ENCODE measurements at regions not wholly inside any gene's neighbourhood (a gene's known extent, or its start where the extent isn't known, plus 50 kb on each side); places are given as distances from the start of the nearest gene placed in this dataset.
"Not testable (repeated sequence)": the region's sequence is repeated elsewhere in the genome, so short reads cannot be mapped to it uniquely, and the experiment has no call there.

GRCh38 chr5:119299242-119299614, 56.6 kb upstream of the TNFAIP8 start:
- not testable (repeated sequence) for DNase-seq

DNA sequence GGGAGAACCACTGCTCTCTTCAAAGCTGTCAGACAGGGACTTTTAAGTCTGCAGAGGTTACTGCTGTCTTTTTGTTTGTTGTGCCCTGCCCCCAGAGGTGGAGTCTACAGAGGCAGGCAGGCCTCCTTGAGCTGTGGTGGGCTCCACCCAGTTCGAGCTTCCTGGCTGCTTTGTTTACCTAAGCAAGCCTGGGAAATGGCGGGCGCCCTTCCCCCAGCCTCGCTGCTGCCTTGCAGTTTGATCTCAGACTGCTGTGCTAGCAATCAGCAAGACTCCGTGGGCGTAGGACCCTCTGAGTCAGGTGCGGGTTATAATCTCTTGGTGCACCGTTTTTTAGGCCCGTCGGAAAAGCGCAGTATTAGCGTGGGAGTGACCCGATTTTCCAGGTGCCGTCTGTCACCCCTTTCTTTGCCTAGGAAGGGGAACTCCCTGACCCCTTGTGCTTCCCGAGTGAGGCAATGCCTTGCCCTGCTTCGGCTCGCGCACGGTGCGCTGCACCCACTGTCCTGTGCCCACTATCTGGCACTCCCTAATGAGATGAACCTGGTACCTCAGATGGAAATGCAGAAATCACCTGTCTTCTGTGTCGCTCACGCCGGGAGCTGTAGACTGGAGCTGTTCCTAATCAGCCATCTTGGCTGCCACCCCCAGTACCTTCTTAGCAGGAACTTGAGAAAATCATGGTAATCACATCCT, 56.1 kb upstream of the TNFAIP8 start:
- peak; percentile 51 to 91 (median 90) for DNase-seq

DNA sequence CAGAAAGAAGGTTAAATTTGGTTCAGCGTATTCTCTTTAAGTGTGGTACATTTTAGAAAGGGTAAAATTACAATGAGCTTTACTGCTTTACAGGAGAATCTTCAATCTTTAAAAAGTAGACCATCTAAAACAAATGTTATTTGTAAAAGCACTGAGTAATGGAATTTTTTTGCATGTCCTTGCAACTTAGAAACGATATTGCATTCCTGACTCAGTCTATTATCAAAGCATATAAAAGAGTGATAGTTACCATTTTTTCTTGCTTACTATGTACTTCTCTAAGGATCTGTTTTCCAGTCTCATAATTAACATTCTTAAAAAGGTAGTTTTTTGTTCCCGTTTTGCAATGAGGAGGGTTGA, 55.5 kb upstream of the TNFAIP8 start:
- no peak for DNase-seq

- no peak for DNase-seq
Measured at GRCh38 chr5:119301210-119301609, 54.6 kb upstream of the TNFAIP8 start.

- DNase-seq: no peak
Measured at GRCh38 chr5:119301906-119302305, 53.9 kb upstream of the TNFAIP8 start.

DNA sequence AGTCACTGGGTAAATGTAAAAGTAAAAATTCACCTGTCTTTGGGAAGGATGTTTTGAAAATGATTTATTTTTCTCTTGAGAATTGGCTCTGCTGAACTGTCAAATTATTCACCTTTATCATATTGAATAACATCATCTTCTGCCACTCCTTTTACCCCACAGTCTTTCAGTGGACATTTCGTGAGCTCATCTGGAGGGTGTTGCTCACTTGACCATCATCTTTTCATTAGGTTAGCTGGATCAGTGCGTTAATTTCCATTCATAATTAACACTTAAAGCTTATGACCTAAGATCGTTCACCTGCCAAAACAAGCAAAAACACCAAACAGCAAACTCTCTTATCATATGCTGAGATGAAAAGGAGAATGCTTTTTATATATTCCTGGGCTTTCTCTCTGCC, 53.4 kb upstream of the TNFAIP8 start:
- no peak for DNase-seq

DNA sequence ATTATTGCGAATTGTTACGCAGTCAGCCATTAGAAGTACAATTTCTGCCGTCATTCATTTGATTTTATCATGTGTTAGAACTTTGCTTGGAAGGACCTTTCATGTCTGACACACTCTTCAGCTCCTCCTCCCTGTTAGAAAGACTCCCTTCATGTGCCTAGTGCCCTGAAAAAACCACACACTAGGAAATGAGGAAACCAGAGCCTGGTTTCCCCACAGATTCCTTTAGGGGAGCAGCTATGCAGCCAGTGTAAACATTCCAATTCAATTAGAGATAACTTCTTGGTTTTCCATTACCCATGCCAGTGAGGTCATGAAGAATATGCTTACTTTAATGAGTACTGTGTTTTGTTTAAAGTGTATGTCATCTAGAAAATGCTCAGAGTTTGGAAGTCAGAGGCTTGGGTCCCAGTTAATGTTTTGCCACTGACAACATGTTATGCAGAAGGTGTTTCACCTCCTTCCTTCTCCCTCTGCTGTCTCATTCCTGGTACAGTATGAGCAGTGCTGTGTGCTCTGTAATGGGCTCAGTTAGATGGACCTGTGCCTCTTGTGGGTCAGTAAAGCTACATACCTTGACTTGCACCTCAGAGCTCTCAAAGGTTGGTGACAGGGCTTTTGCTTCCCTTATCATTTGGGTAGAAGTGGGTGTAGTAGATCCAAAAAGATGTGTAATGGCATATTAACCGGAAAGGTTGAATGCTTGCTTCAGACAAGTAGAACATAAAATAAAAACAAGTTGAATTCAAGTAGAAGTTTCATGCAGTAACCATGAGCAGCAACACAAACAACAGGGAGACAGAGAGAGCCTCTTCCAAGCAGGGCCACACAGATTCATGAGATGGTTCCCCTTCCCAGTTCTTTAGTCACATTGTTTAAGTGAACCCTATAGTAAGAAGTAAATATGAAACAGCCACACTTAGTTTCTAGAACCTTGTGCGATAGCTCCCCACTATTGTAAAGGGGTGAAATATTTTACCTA, 52.6 kb upstream of the TNFAIP8 start:
- DNase-seq: no peak

DNA sequence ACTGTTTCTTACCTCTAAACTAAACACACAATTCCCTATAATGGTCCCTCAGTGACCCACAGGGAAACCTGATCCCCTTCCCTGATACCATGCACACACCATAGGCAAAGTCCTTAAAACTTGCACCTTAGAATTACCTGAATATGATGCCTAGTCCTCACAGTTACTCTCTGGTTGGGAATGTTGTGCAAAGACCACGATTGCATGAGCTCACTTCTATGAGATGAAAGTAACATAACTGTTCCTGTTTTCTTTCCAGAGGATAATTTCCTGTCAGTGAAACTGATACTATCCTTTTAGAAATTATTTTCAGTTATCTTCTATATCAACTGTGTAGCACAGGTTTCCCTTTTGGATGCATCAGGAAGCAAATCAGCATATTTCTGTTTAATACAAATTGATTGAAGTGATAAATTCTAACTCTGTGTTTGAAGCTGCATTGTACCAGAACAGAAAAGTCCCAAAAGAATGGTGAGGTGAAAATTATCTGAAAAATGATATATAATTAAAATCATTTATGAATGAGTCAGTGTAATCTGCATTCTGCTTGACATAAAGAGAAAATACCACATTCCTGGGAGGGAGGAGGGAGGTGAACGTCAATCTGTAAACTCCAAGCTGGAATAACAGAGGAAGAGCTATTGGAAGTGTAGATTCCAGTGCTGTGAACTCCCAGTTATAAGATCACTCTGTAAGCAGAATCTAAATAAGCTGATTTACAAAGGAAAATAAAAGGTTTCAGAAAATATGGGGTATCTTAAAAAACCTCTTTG, 51.2 kb upstream of the TNFAIP8 start:
- DNase-seq: no peak
